Activated CD4-positive, CD25-positive, alpha-beta regulatory T cell treated with anti-CD3 and anti-CD28 coated beads, Interleukin-2, amount 50 U/mL, for 24 hours (primary cell): ENCODE measurements at regions not wholly inside any gene's neighbourhood (a gene's known extent, or its start where the extent isn't known, plus 50 kb on each side); places are given as distances from the start of the nearest gene placed in this dataset.

Experiments used
- ATAC-seq, 2 donors: fragments of 150-1000 bp; cut with Tn5 transposase; one replicate each; pipeline ENCODE4 v1.10.0; 2021; ENCODE audit warnings: mild to moderate bottlenecking in 1 of 2, moderate library complexity in 1 of 2

GRCh38 chr3:178295292-178295912 is 240.8 kb upstream of the KCNMB2 start:
- no peak for ATAC-seq

- no peak for ATAC-seq
Measured at GRCh38 chr3:178297199-178297598, 239.0 kb upstream of the KCNMB2 start.

GRCh38 chr3:178297740-178298139 is 238.5 kb upstream of the KCNMB2 start:
- ATAC-seq = no peak

DNA sequence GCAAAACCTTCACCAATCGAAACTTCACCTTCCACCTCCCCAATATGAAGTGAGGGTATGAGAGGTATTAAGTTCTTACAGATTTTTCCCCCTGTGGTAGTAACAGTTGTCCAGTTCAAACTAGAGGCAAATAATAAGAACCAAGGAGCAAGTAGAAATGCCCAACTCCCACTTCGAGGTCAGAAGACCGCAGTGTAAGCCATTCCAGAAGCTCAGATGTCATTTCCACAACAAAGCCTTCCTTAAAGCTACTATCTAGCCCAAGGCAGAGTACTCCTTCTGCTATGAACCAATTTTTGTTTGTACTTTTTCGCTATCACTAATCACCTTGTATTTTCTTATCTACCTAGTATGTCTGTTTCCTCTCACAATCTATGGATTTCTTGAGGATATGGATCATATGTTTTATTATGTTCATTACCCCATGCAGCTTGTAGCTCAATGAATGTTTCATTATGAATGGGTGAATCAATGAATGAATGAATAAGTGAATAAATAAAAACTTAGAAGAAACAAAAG is 235.7 kb upstream of the KCNMB2 start:
- ATAC-seq = no peak

GRCh38 chr3:178302966-178303930 is 233.0 kb upstream of the KCNMB2 start:
- ATAC-seq = no peak

DNA sequence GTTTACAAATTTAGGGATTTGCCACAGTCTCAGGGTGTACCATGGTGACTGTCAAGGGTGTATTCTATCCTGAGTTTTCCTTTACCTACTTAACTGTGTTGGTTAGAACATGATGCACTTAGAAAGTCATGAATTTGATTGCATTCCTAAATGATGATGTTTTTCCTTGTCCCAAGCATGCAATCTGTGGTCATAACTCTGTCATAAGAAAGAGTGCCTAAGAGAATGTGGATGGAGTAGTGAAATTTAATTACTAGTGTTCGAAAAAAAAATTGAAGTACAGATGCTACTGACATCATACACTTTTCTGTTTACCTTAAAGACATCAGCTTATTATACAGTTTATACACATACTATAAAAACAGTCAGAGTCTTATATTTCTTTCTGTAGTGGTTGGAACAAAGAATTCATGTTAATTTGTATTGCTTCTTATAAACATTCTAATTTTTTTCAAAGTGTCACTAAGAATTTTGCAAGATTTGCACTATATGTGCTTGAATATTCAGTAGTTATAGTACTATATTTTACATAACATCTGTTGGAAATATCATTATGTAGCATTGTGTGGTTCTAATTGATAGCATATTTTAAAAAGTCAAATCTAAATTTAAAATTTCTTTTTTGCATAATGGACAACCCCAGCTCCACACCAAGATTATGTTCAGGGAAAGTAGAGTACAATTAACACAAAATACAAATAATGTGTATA is 231.3 kb upstream of the KCNMB2 start:
- no peak for ATAC-seq

- ATAC-seq = no peak
Measured at GRCh38 chr3:178306432-178307115, 229.7 kb upstream of the KCNMB2 start.

- no peak for ATAC-seq
Measured at GRCh38 chr3:178308771-178309170, 227.5 kb upstream of the KCNMB2 start.

DNA sequence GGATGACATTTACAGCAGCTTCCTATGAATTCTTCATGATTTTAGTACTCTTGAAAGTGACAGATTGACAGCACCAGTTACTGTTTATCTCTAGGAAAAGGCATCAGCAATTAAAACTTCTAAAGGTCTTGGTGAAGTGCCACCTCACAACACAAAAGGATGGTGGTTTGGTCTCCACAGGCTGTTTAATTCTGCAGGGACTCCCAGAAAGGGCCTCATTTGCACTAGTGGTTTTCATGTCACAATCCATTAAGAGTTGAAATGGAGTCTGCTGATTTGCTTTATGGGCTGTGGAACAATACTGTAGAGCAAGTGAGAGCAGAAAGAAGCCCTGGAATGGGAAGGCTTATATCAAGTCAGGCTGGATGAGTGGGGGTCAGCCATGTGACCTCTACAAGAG is 225.3 kb upstream of the KCNMB2 start:
- no peak for ATAC-seq

DNA sequence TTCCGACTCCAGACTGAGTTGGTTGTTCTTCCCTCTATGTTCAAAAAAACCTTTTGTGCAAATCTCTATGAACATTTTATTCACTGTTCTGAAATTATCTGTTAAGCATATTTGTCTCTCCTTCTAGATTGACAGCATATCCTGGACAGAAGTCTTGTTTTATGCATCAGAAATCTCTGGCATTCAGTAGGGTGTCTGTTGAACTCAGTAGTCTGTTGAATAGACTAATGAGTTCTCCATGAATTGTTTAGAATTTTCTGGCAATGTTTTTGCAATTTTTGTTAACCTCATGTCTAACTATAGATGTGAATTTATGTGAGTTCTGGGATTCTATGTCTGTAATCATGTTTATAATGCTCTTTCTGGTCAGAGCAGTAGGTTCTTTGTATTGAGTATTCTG is 222.5 kb upstream of the KCNMB2 start:
- no peak for ATAC-seq

DNA sequence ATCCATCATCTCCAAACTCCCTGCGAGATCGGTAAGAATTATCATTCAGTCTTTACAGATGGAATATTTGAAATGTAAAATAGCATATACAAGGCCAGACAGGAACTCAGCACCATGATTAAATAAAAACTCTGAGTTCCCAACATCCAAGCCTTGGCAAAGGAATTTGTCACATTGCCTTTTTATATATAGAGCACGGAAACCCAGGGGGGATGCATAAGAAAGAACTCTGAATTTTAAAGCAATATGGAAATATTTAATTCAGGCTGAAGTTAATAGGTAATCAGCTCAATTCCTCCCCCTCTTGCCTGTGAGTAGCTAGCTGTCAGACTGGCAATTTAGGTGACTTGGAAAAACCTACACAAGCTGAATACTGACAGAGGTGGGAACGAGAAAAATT is 217.9 kb upstream of the KCNMB2 start:
- no peak for ATAC-seq

GRCh38 chr3:178318941-178319816 is 217.1 kb upstream of the KCNMB2 start:
- ATAC-seq = no peak

DNA sequence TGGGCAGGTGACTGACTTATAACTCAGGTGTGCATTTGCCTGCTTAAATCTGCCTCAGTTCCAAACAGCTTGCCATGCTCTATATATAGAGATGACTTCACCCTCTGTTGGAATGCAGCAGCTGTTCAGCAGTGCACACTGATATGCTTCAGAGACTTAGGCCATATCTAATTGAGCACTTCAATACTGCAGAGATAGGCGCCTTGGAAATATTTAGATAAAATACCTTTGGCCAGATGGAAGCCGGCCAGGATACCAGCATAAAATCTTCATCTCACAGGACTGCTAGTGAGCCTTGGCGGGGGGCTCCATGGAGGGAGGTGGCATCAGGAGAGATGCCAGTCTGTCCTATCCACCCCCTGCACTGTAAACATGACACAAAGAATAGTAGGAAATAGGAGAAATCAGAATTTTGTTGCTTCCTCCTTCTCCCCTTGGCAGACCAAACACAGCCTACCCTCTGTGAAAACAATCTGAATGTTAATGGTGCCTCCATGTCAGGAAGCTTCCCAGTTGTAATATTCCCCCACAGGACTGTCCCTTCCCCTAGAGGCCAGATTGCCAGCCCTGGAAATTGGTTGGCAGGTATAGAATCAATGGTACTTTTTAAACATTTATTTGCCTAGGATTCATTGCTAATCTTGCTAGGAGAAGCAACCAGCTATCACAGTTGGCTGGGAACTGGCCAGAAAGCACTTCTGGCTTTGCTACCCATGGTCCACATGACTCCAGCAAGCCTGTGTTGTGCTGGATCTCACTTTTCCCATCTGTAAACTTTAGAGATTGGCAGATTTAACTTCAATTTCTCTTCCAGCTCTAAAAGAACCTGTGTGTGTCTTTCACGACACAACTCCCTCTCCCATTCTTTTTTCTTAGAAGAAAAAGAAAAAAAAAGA is 215.5 kb upstream of the KCNMB2 start:
- no peak for ATAC-seq

- no peak for ATAC-seq
Measured at GRCh38 chr3:178324356-178324755, 211.9 kb upstream of the KCNMB2 start.

- ATAC-seq = no peak
Measured at GRCh38 chr3:178325330-178325729, 210.9 kb upstream of the KCNMB2 start.

- ATAC-seq = no peak
Measured at GRCh38 chr3:178329936-178330335, 206.3 kb upstream of the KCNMB2 start.

- ATAC-seq = no peak
Measured at GRCh38 chr3:178334239-178334638, 202.0 kb upstream of the KCNMB2 start.

GRCh38 chr3:178336336-178336735 is 199.9 kb upstream of the KCNMB2 start:
- ATAC-seq = no peak

GRCh38 chr3:178340506-178340905 is 195.7 kb upstream of the KCNMB2 start:
- ATAC-seq = no peak

- ATAC-seq = no peak
Measured at GRCh38 chr3:178341636-178342035, 194.6 kb upstream of the KCNMB2 start.

DNA sequence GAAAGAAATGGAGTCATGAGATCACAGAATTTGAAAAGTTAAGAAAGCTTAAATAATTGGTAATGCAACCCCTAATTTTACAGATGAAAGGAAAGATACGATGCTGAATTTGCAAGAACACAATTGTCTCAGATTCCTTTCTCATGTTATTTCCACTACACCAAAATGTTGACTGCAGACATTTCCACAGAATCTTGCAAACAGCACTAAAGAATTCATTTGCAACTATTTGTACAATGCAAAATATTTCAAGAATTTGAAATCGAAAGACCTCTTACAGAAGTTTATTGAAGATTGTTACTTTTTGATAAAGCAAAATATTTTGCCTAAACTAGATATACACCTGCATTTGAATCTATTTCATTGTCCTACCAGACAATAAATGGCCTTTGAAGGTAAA is 194.1 kb upstream of the KCNMB2 start:
- ATAC-seq = no peak
